ENCODE measurements at regions not wholly inside any gene's neighbourhood (a gene's known extent, or its start where the extent isn't known, plus 50 kb on each side); places are given as distances from the start of the nearest gene placed in this dataset.

DNA sequence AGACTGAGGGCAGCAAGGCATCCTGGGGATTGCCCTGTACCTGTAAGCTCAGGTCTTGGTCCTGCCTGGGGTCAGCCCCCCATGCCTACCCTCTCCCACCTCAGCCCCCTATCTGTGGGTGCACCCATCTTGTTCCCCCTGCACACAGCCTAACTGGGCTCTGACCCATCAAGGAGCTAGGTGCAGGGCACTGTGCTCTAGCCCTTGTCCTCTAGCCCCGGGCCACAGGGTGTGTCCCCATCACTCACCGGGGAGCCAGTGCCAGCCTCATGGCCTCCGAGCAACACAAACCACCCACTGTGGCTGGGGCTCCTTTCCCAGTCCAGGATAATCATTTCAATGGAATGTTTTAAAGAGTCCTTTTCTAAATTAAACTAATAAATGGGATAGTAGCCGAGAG lies 293.9 kb upstream of the PLET1 start:
- Histone ChIP-seq H3K9me3 (ENCODE audit: control insufficient read depth, low read length) (no peaks in the 10 kb centered on the region), H3K9ac (ENCODE audit: low read length) (no peak overlapping the region), H3K4me3 (ENCODE audit: low read length) (no peak overlapping the region), H3K4me1 (ENCODE audit: control insufficient read depth, insufficient read depth, low read length) (peaks cover 9% of the 10 kb centered on the region), H3K27me3 (ENCODE audit: control insufficient read depth, insufficient read depth, low read length) (no peaks in the 10 kb centered on the region), H3K36me3 (ENCODE audit: control insufficient read depth, insufficient read depth, low read length) (no peaks in the 10 kb centered on the region)

- Histone ChIP-seq H3K9ac (ENCODE audit: low read length) (no peak overlapping the region), H3K4me3 (ENCODE audit: low read length) (no peak overlapping the region), H3K4me1 (ENCODE audit: control insufficient read depth, insufficient read depth, low read length) (peaks cover 9% of the 10 kb centered on the region), H3K27me3 (ENCODE audit: control insufficient read depth, insufficient read depth, low read length) (no peaks in the 10 kb centered on the region), H3K9me3 (ENCODE audit: control insufficient read depth, low read length) (no peaks in the 10 kb centered on the region), H3K36me3 (ENCODE audit: control insufficient read depth, insufficient read depth, low read length) (no peaks in the 10 kb centered on the region)
Measured at GRCh38 chr11:112555491-112556364, 295.1 kb upstream of the PLET1 start.

DNA sequence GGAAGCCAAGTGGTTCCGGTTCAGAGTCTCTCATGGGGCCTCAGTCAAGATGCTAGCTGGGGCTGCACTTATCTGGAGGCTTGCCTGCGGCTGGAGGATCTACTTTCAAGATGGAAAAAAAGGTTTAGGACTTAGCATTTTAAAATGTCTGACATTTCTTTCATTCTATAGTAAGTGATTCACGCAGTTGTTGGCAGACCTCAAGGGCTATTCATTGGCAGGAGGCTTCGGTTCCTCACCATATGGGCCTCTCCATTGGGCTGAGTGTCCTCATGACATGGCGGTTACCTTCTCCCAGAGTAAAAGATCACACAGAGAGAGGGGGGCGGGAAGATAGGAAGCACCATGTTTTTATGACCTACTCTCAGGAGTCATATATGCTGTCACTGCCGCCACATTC lies 298.0 kb upstream of the PLET1 start:
- peaks cover 9% of the 10 kb centered on the region for H3K4me1 ChIP-seq (ENCODE audit: control insufficient read depth, insufficient read depth, low read length)
- H3K9ac ChIP-seq (ENCODE audit: low read length) = no peak overlapping the region
- no peaks in the 10 kb centered on the region for H3K27me3 ChIP-seq (ENCODE audit: control insufficient read depth, insufficient read depth, low read length)
- no peaks in the 10 kb centered on the region for H3K9me3 ChIP-seq (ENCODE audit: control insufficient read depth, low read length)
- H3K4me3 ChIP-seq (ENCODE audit: low read length) = no peak overlapping the region
- no peaks in the 10 kb centered on the region for H3K36me3 ChIP-seq (ENCODE audit: control insufficient read depth, insufficient read depth, low read length)

GRCh38 chr11:112563808-112564207 lies 303.1 kb upstream of the PLET1 start:
- no peak overlapping the region for H3K9ac ChIP-seq (ENCODE audit: low read length)
- no peaks in the 10 kb centered on the region for H3K9me3 ChIP-seq (ENCODE audit: control insufficient read depth, low read length)
- no peaks in the 10 kb centered on the region for H3K27me3 ChIP-seq (ENCODE audit: control insufficient read depth, insufficient read depth, low read length)
- no peak overlapping the region for H3K4me3 ChIP-seq (ENCODE audit: low read length)
- H3K36me3 ChIP-seq (ENCODE audit: control insufficient read depth, insufficient read depth, low read length) = no peaks in the 10 kb centered on the region
- H3K4me1 ChIP-seq (ENCODE audit: control insufficient read depth, insufficient read depth, low read length) = peaks cover 17% of the 10 kb centered on the region

- Histone ChIP-seq H3K36me3 (ENCODE audit: control insufficient read depth, insufficient read depth, low read length) (no peaks in the 10 kb centered on the region), H3K9ac (ENCODE audit: low read length) (no peak overlapping the region), H3K4me1 (ENCODE audit: control insufficient read depth, insufficient read depth, low read length) (peaks cover 17% of the 10 kb centered on the region), H3K9me3 (ENCODE audit: control insufficient read depth, low read length) (no peaks in the 10 kb centered on the region), H3K27me3 (ENCODE audit: control insufficient read depth, insufficient read depth, low read length) (no peaks in the 10 kb centered on the region), H3K4me3 (ENCODE audit: low read length) (no peak overlapping the region)
Measured at GRCh38 chr11:112564228-112564955, 303.7 kb upstream of the PLET1 start.

- no peaks in the 10 kb centered on the region for H3K9me3 ChIP-seq (ENCODE audit: control insufficient read depth, low read length)
- H3K4me1 ChIP-seq (ENCODE audit: control insufficient read depth, insufficient read depth, low read length) = peaks cover 17% of the 10 kb centered on the region
- H3K27me3 ChIP-seq (ENCODE audit: control insufficient read depth, insufficient read depth, low read length) = peaks cover 4% of the 10 kb centered on the region
- no peak overlapping the region for H3K9ac ChIP-seq (ENCODE audit: low read length)
- no peaks in the 10 kb centered on the region for H3K36me3 ChIP-seq (ENCODE audit: control insufficient read depth, insufficient read depth, low read length)
- H3K4me3 ChIP-seq (ENCODE audit: low read length) = no peak overlapping the region
Measured at GRCh38 chr11:112565551-112565950, 304.9 kb upstream of the PLET1 start.

GRCh38 chr11:112566124-112566523 lies 305.5 kb upstream of the PLET1 start:
- Histone ChIP-seq H3K9ac (ENCODE audit: low read length) (no peak overlapping the region), H3K27me3 (ENCODE audit: control insufficient read depth, insufficient read depth, low read length) (peaks cover 7% of the 10 kb centered on the region), H3K4me1 (ENCODE audit: control insufficient read depth, insufficient read depth, low read length) (peaks cover 17% of the 10 kb centered on the region), H3K36me3 (ENCODE audit: control insufficient read depth, insufficient read depth, low read length) (no peaks in the 10 kb centered on the region), H3K9me3 (ENCODE audit: control insufficient read depth, low read length) (no peaks in the 10 kb centered on the region), H3K4me3 (ENCODE audit: low read length) (no peak overlapping the region)

DNA sequence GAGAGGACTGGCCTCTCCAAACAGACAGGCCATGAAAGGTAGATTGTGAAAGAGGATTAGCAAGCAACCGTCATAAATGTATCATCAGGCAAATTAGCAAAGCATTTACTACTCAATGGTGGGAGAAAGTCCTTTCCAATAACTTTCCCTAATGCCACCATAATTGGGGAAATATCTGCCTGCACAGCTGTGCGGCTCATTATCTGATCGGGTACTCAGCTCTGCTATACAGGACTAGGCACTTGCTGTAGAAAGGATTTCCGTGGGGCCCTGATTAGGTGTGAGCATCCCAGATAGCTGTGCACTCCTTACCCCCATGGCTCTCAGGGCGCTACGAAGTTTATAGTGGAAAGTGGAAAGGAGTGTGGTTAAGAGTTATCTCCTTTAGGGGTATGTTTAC lies 309.7 kb upstream of the PLET1 start:
- H3K36me3 ChIP-seq (ENCODE audit: control insufficient read depth, insufficient read depth, low read length) = no peaks in the 10 kb centered on the region
- no peak overlapping the region for H3K4me3 ChIP-seq (ENCODE audit: low read length)
- no peaks in the 10 kb centered on the region for H3K9me3 ChIP-seq (ENCODE audit: control insufficient read depth, low read length)
- peaks cover 4% of the 10 kb centered on the region for H3K4me1 ChIP-seq (ENCODE audit: control insufficient read depth, insufficient read depth, low read length)
- H3K27me3 ChIP-seq (ENCODE audit: control insufficient read depth, insufficient read depth, low read length) = peaks cover 7% of the 10 kb centered on the region
- H3K9ac ChIP-seq (ENCODE audit: low read length) = no peak overlapping the region

- H3K27me3 ChIP-seq (ENCODE audit: control insufficient read depth, insufficient read depth, low read length) = no peaks in the 10 kb centered on the region
- no peaks in the 10 kb centered on the region for H3K36me3 ChIP-seq (ENCODE audit: control insufficient read depth, insufficient read depth, low read length)
- H3K4me1 ChIP-seq (ENCODE audit: control insufficient read depth, insufficient read depth, low read length) = no peaks in the 10 kb centered on the region
- H3K9ac ChIP-seq (ENCODE audit: low read length) = no peak overlapping the region
- no peaks in the 10 kb centered on the region for H3K9me3 ChIP-seq (ENCODE audit: control insufficient read depth, low read length)
- H3K4me3 ChIP-seq (ENCODE audit: low read length) = no peak overlapping the region
Measured at GRCh38 chr11:112579282-112579681, 318.6 kb upstream of the PLET1 start.

DNA sequence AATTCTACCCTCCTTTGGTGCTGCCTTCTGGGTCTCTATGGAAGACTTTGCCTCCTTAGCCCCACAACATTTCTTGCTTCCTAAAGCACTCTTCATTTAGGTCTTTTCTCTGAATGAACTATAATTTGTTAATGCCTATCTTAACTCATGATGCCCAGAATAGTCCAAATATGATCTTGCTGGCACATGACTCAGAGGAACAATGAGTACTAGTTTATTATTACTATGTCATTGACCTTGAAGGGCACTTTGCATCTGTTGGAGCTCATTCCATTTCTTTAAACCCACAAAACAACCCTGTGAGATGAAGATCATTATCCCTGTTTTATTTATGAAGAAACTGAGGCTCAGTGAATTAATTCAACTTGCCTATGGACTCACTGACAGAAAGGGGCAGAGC lies 320.2 kb upstream of the PLET1 start:
- no peak overlapping the region for H3K4me3 ChIP-seq (ENCODE audit: low read length)
- H3K9ac ChIP-seq (ENCODE audit: low read length) = no peak overlapping the region
- H3K36me3 ChIP-seq (ENCODE audit: control insufficient read depth, insufficient read depth, low read length) = no peaks in the 10 kb centered on the region
- H3K9me3 ChIP-seq (ENCODE audit: control insufficient read depth, low read length) = no peaks in the 10 kb centered on the region
- no peaks in the 10 kb centered on the region for H3K4me1 ChIP-seq (ENCODE audit: control insufficient read depth, insufficient read depth, low read length)
- no peaks in the 10 kb centered on the region for H3K27me3 ChIP-seq (ENCODE audit: control insufficient read depth, insufficient read depth, low read length)

GRCh38 chr11:112581747-112582146 lies 321.1 kb upstream of the PLET1 start:
- Histone ChIP-seq H3K9me3 (ENCODE audit: control insufficient read depth, low read length) (no peaks in the 10 kb centered on the region), H3K36me3 (ENCODE audit: control insufficient read depth, insufficient read depth, low read length) (no peaks in the 10 kb centered on the region), H3K9ac (ENCODE audit: low read length) (no peak overlapping the region), H3K27me3 (ENCODE audit: control insufficient read depth, insufficient read depth, low read length) (no peaks in the 10 kb centered on the region), H3K4me3 (ENCODE audit: low read length) (no peak overlapping the region), H3K4me1 (ENCODE audit: control insufficient read depth, insufficient read depth, low read length) (no peaks in the 10 kb centered on the region)

DNA sequence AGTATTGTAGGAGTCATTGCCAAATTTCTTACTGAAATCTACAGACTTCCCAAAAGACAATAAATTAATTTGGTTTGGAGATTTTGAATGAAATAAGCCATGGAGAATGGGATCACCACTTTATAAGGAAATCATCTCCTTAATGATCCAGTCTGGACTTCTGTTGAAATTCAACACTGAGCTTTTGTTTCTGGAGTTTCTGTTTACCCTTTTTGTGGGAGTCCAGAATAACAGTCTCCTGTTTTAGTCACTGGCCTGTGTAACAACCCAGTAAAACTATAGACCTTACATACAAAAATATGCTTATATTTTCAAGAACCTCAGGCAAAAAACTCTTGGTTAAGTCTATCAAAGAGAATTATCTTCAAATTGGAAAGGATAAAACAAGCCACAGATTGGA lies 321.7 kb upstream of the PLET1 start:
- no peaks in the 10 kb centered on the region for H3K4me1 ChIP-seq (ENCODE audit: control insufficient read depth, insufficient read depth, low read length)
- H3K27me3 ChIP-seq (ENCODE audit: control insufficient read depth, insufficient read depth, low read length) = no peaks in the 10 kb centered on the region
- H3K9ac ChIP-seq (ENCODE audit: low read length) = no peak overlapping the region
- H3K36me3 ChIP-seq (ENCODE audit: control insufficient read depth, insufficient read depth, low read length) = no peaks in the 10 kb centered on the region
- H3K9me3 ChIP-seq (ENCODE audit: control insufficient read depth, low read length) = no peaks in the 10 kb centered on the region
- no peak overlapping the region for H3K4me3 ChIP-seq (ENCODE audit: low read length)

Measured in mucosa of stomach (tissue), 1 donor.